SK-N-SH treated with all-trans-retinoic acid at 6 μM for 48 hours (cell line): ENCODE measurements at regions not wholly inside any gene's neighbourhood (a gene's known extent, or its start where the extent isn't known, plus 50 kb on each side); places are given as distances from the start of the nearest gene placed in this dataset.

Experiments used
- ATAC-seq: fragments of 200-7000 bp; cut with Tn5 transposase; 3 replicates; pipeline ENCODE4 v1.9.1; 2020; ENCODE audit warnings: mild to moderate bottlenecking, moderate library complexity
- ARNTL ChIP-seq: fragments of 450-650 bp; formaldehyde crosslinking; IDR thresholded peaks from 2 replicates; pipeline ENCODE4 v1.5.0; 2020; ENCODE audit warnings: low read depth, mild to moderate bottlenecking, moderate library complexity, borderline replicate concordance
- BACH2 ChIP-seq: fragments of 250-450 bp; sonication (Bioruptor Pico); IDR thresholded peaks from 2 replicates; pipeline ENCODE4 v1.9.0; 2021; ENCODE audit warnings: mild to moderate bottlenecking, borderline replicate concordance
- CSDC2 ChIP-seq: fragments of 250-450 bp; sonication (Bioruptor Pico); IDR thresholded peaks from 2 replicates; pipeline ENCODE4 v1.5.0; 2020; ENCODE audit warnings: mild to moderate bottlenecking, moderate library complexity
- ESRRG ChIP-seq: fragments of 250-450 bp; sonication (Bioruptor Pico); IDR thresholded peaks from 2 replicates; pipeline ENCODE4 v1.6.1; 2021; ENCODE audit warnings: mild to moderate bottlenecking
- ISL1 ChIP-seq: fragments of 250-450 bp; sonication (Bioruptor Pico); IDR thresholded peaks from 2 replicates; pipeline ENCODE4 v2.1.2; 2022; ENCODE audit warnings: mild to moderate bottlenecking, moderate library complexity
- OSR1 ChIP-seq: fragments of 250-450 bp; sonication (Bioruptor Pico); IDR thresholded peaks from 2 replicates; pipeline ENCODE4 v1.8.0; 2022; ENCODE audit warnings: moderate library complexity, mild to moderate bottlenecking, inconsistent platforms
- PPARA ChIP-seq: fragments of 250-450 bp; sonication (Bioruptor Pico); IDR thresholded peaks from 2 replicates; pipeline ENCODE4 v1.5.0; 2020; ENCODE audit warnings: mild to moderate bottlenecking, borderline replicate concordance
- SNAI2 ChIP-seq: fragments of 250-450 bp; sonication (Bioruptor Pico); IDR thresholded peaks from 2 replicates; pipeline ENCODE4 v1.5.0; 2020; ENCODE audit warnings: mild to moderate bottlenecking, moderate library complexity
- TCF4 ChIP-seq: fragments of 250-450 bp; sonication (Bioruptor Pico); IDR thresholded peaks from 2 replicates; pipeline ENCODE4 v1.8.0; 2021; ENCODE audit warnings: mild to moderate bottlenecking, moderate library complexity, borderline replicate concordance
- TOX ChIP-seq: fragments of 250-450 bp; sonication (Bioruptor Pico); IDR thresholded peaks from 2 replicates; pipeline ENCODE4 v1.8.0; 2021; ENCODE audit warnings: mild to moderate bottlenecking, moderate library complexity, borderline replicate concordance
- ZFP3 ChIP-seq: fragments of 250-450 bp; sonication (Bioruptor Pico); IDR thresholded peaks from 2 replicates; pipeline ENCODE4 v1.5.0; 2020; ENCODE audit warnings: mild to moderate bottlenecking, moderate library complexity
- ZFP30 ChIP-seq: fragments of 450-650 bp; formaldehyde crosslinking; IDR thresholded peaks from 2 replicates; pipeline ENCODE4 v1.5.0; 2022; ENCODE audit warnings: mild to moderate bottlenecking, moderate library complexity
- ZNF565 ChIP-seq: fragments of 450-650 bp; formaldehyde crosslinking; conservative IDR thresholded peaks from 2 replicates; pipeline ENCODE4 v1.5.0; 2020; ENCODE audit warnings: low read depth, mild to moderate bottlenecking, moderate library complexity
- ZNF70 ChIP-seq: fragments of 450-650 bp; formaldehyde crosslinking; IDR thresholded peaks from 2 replicates; pipeline ENCODE4 v1.5.0; 2020; ENCODE audit warnings: mild to moderate bottlenecking, moderate library complexity
- ZNF8 ChIP-seq: fragments of 450-650 bp; formaldehyde crosslinking; IDR thresholded peaks from 2 replicates; pipeline ENCODE4 v1.5.0; 2020; ENCODE audit warnings: mild to moderate bottlenecking, moderate library complexity
- TF ChIP-seq, protein P1 (sequence below): fragments of 250-450 bp; sonication (Bioruptor Pico); IDR thresholded peaks from 2 replicates; pipeline ENCODE4 v1.8.0; 2020; ENCODE audit warnings: mild to moderate bottlenecking, moderate library complexity, borderline replicate concordance
- TF ChIP-seq, protein P2 (sequence below): fragments of 250-450 bp; sonication (Bioruptor Pico); IDR thresholded peaks from 2 replicates; pipeline ENCODE4 v1.8.0; 2021; ENCODE audit warnings: low read depth, mild to moderate bottlenecking, moderate library complexity, borderline replicate concordance
- TF ChIP-seq, protein P3 (sequence below): fragments of 250-450 bp; sonication (Bioruptor Pico); IDR thresholded peaks from 2 replicates; pipeline ENCODE4 v1.5.1; 2021; ENCODE audit warnings: mild to moderate bottlenecking, moderate library complexity
- TF ChIP-seq, protein P4 (sequence below): fragments of 250-450 bp; sonication (Bioruptor Pico); IDR thresholded peaks from 2 replicates; pipeline ENCODE4 v1.5.1; 2020; ENCODE audit warnings: low read depth, mild to moderate bottlenecking, moderate library complexity
- TF ChIP-seq, protein P5 (sequence below): fragments of 250-450 bp; sonication (Bioruptor Pico); IDR thresholded peaks from 2 replicates; pipeline ENCODE4 v1.5.0; 2020; ENCODE audit warnings: mild to moderate bottlenecking, moderate library complexity

DNA sequence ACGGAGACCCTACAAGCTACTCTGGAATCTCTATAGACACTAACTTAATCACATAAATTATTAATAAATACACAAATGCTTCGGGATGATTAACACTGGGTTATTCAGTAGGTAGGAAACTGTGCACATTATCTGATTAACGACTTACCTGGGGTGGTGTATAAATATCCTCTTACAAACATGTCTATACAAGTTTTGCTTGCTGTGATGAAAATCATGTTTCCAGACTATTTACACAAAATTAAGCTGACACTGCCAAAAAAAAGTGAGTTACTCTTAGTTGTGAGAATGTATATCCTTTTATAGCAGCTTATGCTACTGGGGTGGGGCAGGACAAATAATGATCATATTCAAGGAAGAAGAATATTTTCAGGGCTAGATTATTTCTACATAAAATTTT is 314.6 kb downstream of the C7orf25 start:
- ATAC-seq = no peak
- no peak for TF ChIP-seq PPARA (CRISPR knock-in tag)

DNA sequence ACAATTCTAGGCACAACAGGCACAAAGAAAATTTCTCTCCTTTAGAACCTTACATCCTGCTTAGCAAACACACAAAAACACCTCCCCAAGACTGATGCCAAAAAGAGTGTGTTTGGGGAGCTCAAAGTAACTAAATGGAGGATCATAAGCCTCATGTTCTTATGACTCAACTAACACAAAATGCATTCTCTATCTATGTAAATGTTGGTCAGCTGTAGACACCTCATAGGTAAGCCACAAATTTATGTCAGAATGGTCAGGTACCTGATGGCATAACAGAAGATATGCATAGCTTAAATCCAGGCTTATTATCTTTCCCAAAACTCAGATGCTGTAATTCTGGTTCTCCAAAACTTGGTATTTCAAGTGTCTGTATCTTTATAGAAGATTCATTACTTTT is 315.1 kb downstream of the C7orf25 start:
- TF ChIP-seq CSDC2 (CRISPR knock-in tag) (no peak), ISL1 (CRISPR knock-in tag) (no peak), BACH2 (CRISPR knock-in tag) (no peak), ESRRG (CRISPR knock-in tag) (no peak)
- TF ChIP-seq, protein P1, sequence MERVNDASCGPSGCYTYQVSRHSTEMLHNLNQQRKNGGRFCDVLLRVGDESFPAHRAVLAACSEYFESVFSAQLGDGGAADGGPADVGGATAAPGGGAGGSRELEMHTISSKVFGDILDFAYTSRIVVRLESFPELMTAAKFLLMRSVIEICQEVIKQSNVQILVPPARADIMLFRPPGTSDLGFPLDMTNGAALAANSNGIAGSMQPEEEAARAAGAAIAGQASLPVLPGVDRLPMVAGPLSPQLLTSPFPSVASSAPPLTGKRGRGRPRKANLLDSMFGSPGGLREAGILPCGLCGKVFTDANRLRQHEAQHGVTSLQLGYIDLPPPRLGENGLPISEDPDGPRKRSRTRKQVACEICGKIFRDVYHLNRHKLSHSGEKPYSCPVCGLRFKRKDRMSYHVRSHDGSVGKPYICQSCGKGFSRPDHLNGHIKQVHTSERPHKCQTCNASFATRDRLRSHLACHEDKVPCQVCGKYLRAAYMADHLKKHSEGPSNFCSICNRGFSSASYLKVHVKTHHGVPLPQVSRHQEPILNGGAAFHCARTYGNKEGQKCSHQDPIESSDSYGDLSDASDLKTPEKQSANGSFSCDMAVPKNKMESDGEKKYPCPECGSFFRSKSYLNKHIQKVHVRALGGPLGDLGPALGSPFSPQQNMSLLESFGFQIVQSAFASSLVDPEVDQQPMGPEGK (CRISPR knock-in tag) = no peak
- TF ChIP-seq, protein P2, sequence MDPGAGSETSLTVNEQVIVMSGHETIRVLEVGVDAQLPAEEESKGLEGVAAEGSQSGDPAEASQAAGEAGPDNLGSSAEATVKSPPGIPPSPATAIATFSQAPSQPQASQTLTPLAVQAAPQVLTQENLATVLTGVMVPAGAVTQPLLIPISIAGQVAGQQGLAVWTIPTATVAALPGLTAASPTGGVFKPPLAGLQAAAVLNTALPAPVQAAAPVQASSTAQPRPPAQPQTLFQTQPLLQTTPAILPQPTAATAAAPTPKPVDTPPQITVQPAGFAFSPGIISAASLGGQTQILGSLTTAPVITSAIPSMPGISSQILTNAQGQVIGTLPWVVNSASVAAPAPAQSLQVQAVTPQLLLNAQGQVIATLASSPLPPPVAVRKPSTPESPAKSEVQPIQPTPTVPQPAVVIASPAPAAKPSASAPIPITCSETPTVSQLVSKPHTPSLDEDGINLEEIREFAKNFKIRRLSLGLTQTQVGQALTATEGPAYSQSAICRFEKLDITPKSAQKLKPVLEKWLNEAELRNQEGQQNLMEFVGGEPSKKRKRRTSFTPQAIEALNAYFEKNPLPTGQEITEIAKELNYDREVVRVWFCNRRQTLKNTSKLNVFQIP (CRISPR knock-in tag) = no peak
- TF ChIP-seq, protein P3, sequence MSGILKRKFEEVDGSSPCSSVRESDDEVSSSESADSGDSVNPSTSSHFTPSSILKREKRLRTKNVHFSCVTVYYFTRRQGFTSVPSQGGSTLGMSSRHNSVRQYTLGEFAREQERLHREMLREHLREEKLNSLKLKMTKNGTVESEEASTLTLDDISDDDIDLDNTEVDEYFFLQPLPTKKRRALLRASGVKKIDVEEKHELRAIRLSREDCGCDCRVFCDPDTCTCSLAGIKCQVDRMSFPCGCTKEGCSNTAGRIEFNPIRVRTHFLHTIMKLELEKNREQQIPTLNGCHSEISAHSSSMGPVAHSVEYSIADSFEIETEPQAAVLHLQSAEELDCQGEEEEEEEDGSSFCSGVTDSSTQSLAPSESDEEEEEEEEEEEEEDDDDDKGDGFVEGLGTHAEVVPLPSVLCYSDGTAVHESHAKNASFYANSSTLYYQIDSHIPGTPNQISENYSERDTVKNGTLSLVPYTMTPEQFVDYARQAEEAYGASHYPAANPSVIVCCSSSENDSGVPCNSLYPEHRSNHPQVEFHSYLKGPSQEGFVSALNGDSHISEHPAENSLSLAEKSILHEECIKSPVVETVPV (CRISPR knock-in tag) = no peak
- no peak for ATAC-seq

DNA sequence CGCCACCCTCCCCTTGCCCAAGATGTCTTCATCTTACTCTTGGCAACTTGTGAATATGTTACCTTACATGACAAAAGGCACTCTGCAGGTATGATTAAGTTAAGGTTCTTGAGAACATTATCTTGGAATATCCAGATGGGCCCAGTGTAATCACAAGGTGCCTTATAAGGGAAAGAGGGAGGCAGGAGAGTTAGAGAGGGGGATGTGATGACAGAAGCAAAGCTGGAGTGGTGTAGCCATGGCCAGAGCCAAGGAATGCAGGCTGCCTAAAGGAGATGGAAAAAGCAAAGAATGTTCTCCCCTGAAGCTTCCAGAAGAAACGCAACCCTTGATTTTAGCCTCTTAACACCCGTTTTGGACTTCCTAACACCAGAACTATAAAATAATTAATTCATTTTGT is 318.0 kb downstream of the C7orf25 start:
- TF ChIP-seq ZFP3 (no peak), PPARA (CRISPR knock-in tag) (no peak), ZFP30 (CRISPR knock-in tag) (no peak), ARNTL (CRISPR knock-in tag) (no peak), ISL1 (CRISPR knock-in tag) (no peak), TOX (CRISPR knock-in tag) (no peak), TCF4 (CRISPR knock-in tag) (no peak), ZNF70 (no peak), ZNF8 (CRISPR knock-in tag) (no peak), ESRRG (CRISPR knock-in tag) (no peak), OSR1 (CRISPR knock-in tag) (no peak), SNAI2 (CRISPR knock-in tag) (no peak), ZNF565 (CRISPR knock-in tag) (no peak), CSDC2 (CRISPR knock-in tag) (no peak)
- TF ChIP-seq, protein P4, sequence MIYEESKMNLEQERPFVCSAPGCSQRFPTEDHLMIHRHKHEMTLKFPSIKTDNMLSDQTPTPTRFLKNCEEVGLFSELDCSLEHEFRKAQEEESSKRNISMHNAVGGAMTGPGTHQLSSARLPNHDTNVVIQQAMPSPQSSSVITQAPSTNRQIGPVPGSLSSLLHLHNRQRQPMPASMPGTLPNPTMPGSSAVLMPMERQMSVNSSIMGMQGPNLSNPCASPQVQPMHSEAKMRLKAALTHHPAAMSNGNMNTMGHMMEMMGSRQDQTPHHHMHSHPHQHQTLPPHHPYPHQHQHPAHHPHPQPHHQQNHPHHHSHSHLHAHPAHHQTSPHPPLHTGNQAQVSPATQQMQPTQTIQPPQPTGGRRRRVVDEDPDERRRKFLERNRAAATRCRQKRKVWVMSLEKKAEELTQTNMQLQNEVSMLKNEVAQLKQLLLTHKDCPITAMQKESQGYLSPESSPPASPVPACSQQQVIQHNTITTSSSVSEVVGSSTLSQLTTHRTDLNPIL (CRISPR knock-in tag) = no peak
- TF ChIP-seq, protein P2 (CRISPR knock-in tag) = no peak
- TF ChIP-seq, protein P5, sequence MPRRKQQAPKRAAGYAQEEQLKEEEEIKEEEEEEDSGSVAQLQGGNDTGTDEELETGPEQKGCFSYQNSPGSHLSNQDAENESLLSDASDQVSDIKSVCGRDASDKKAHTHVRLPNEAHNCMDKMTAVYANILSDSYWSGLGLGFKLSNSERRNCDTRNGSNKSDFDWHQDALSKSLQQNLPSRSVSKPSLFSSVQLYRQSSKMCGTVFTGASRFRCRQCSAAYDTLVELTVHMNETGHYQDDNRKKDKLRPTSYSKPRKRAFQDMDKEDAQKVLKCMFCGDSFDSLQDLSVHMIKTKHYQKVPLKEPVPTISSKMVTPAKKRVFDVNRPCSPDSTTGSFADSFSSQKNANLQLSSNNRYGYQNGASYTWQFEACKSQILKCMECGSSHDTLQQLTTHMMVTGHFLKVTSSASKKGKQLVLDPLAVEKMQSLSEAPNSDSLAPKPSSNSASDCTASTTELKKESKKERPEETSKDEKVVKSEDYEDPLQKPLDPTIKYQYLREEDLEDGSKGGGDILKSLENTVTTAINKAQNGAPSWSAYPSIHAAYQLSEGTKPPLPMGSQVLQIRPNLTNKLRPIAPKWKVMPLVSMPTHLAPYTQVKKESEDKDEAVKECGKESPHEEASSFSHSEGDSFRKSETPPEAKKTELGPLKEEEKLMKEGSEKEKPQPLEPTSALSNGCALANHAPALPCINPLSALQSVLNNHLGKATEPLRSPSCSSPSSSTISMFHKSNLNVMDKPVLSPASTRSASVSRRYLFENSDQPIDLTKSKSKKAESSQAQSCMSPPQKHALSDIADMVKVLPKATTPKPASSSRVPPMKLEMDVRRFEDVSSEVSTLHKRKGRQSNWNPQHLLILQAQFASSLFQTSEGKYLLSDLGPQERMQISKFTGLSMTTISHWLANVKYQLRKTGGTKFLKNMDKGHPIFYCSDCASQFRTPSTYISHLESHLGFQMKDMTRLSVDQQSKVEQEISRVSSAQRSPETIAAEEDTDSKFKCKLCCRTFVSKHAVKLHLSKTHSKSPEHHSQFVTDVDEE (CRISPR knock-in tag) = no peak
- TF ChIP-seq, protein P1 (CRISPR knock-in tag) = no peak
- no peak for ATAC-seq
